Ovary (tissue), 7 donors: ENCODE measurements at regions not wholly inside any gene's neighbourhood (a gene's known extent, or its start where the extent isn't known, plus 50 kb on each side); places are given as distances from the start of the nearest gene placed in this dataset.

Experiments
- DNase-seq, 5 donors: peaks; one replicate each; pipeline ENCODE4 v3.0.0-alpha.2; 2019 to 2020
- H3K27ac ChIP-seq, 2 donors: fragments of 200-600 bp; one replicate each; pipeline versions ENCODE4 v1.5.1 to v1.8.0; 2019 to 2022
- H3K27me3 ChIP-seq: fragments of 200-600 bp; one replicate; pipeline ENCODE4 v1.8.0; 2022
- H3K36me3 ChIP-seq: fragments of 200-600 bp; sonication (generic); one replicate; pipeline ENCODE4 v1.5.1; 2019
- H3K4me1 ChIP-seq: one replicate; pipeline ENCODE4 v1.8.1; 2013; ENCODE audit warnings: mild to moderate bottlenecking, moderate library complexity; ENCODE audit not compliant: insufficient read depth
- H3K4me3 ChIP-seq: fragments of 200-600 bp; sonication (generic); one replicate; pipeline ENCODE4 v1.5.1; 2017
- H3K9me3 ChIP-seq, 2 donors: fragments of 200-600 bp in 1 of 2; sonication (generic) in 1 of 2; one replicate each; pipeline versions ENCODE4 v1.5.1 to v1.8.1; 2013 to 2019; ENCODE audit warnings: mild to moderate bottlenecking in 1 of 2, moderate library complexity in 1 of 2
- EP300 ChIP-seq: sonication (generic); formaldehyde crosslinking; IDR thresholded peaks from one replicate; pipeline ENCODE4 v1.6.1; 2017; ENCODE audit warnings: antibody characterized with exemption
- POLR2A ChIP-seq: fragments of 450-650 bp; IDR thresholded peaks from one replicate; pipeline ENCODE4 v1.6.1; 2017; ENCODE audit warnings: antibody characterized with exemption, mild to moderate bottlenecking, moderate library complexity
- WGBS, 3 donors: extraction: QIAGEN DNeasy Blood & Tissue Kit in 1 of 3; methylation state at CpG; one replicate each; pipeline versions ENCODE4 v1.1.5 to v1.1.7; 2013 to 2017; 5-methylcytosine and 5-hydroxymethylcytosine counted together
- intact Hi-C, 4 donors: fragments of 100-400 bp; cut with DNase I; formaldehyde crosslinking; loops; one replicate each; pipeline versions ENCODE4 v1.11.0 to v1.15.1; 2022 to 2023
- TF ChIP-seq, protein P1 (sequence below), 3 donors: fragments of 450-650 bp in 2 of 3; fragments of 200-600 bp in 1 of 3; IDR thresholded peaks; one replicate each; pipeline versions ENCODE4 v1.5.1 to v1.8.0; 2016 to 2022; ENCODE audit warnings: antibody characterized with exemption in 3 of 3, mild to moderate bottlenecking in 1 of 3
- donor health status: DM: no; HTN: no; CAD: no; lungs with moderate emphysema.
- donor health status: DM: no; HTN: no; CAD: no.
- donor health status: Bipolar disorder and iron deficiency.
- donor health status: DM: no; HTN: no; CAD: no.
- donor health status: DM: yes; HTN: yes; CAD: no.

DNA sequence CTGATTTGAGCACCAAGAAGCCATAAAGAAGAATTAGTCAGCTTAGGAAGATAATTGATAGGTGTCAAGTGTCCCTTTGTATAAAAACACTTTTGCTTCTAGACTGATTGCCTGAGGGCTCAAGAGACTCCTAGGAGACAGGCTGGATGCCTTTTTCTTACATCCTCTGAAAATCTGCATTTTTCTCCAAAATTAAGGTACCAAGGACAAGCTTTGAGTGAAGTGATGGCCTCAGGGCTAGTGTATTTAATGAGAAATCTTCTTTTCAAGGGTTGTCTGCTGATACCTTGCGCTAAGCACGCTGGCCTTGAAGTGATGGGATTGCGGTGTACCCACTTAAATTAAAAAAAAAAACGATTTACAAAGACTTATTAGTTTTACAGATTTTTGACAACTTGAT is 304.0 kb downstream of the TLR4 start:
- intact Hi-C loops, result no loop called here
- no peak for DNase-seq
- Histone ChIP-seq H3K27ac (no peak overlapping the region), H3K27me3 (no peaks in the 10 kb centered on the region), H3K4me3 (no peak overlapping the region), H3K36me3 (no peaks in the 10 kb centered on the region), H3K4me1 (no peaks in the 10 kb centered on the region), H3K9me3 (no peaks in the 10 kb centered on the region)
- 20 to 28% (median 22%) methylated on average over 4 of the region's 4 CpGs for WGBS, 3 donors
- TF ChIP-seq POLR2A (no peak), EP300 (no peak)
- TF ChIP-seq, protein P1, sequence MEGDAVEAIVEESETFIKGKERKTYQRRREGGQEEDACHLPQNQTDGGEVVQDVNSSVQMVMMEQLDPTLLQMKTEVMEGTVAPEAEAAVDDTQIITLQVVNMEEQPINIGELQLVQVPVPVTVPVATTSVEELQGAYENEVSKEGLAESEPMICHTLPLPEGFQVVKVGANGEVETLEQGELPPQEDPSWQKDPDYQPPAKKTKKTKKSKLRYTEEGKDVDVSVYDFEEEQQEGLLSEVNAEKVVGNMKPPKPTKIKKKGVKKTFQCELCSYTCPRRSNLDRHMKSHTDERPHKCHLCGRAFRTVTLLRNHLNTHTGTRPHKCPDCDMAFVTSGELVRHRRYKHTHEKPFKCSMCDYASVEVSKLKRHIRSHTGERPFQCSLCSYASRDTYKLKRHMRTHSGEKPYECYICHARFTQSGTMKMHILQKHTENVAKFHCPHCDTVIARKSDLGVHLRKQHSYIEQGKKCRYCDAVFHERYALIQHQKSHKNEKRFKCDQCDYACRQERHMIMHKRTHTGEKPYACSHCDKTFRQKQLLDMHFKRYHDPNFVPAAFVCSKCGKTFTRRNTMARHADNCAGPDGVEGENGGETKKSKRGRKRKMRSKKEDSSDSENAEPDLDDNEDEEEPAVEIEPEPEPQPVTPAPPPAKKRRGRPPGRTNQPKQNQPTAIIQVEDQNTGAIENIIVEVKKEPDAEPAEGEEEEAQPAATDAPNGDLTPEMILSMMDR (IDR thresholded peaks at IDR 0.05), result no peak

DNA sequence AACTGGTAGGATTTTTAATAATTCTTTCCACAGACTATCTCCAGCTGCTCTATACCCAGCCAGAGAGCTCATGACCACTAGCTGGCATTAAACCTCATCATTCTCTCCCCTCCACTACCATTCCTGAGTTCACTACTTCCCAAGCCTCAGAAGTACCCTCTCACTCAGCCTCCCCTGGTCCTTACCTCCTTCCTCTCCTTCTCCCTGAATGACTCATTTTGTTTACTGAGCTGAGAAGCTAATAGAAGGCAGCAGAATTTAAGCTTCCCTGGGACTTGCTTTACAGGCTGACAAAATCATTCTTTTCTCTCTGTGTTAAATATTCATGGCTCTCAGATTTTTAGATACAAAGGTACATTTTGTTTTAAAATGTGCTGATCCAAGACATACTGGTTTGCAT is 305.4 kb downstream of the TLR4 start:
- Histone ChIP-seq H3K36me3 (no peaks in the 10 kb centered on the region), H3K4me3 (no peak overlapping the region), H3K9me3 (no peaks in the 10 kb centered on the region), H3K4me1 (no peaks in the 10 kb centered on the region), H3K27ac (no peak overlapping the region), H3K27me3 (no peaks in the 10 kb centered on the region)
- DNase-seq, result no peak
- TF ChIP-seq EP300 (no peak), POLR2A (no peak)
- TF ChIP-seq, protein P1 (IDR thresholded peaks at IDR 0.05), result no peak
- intact Hi-C loops, result no loop called here

DNA sequence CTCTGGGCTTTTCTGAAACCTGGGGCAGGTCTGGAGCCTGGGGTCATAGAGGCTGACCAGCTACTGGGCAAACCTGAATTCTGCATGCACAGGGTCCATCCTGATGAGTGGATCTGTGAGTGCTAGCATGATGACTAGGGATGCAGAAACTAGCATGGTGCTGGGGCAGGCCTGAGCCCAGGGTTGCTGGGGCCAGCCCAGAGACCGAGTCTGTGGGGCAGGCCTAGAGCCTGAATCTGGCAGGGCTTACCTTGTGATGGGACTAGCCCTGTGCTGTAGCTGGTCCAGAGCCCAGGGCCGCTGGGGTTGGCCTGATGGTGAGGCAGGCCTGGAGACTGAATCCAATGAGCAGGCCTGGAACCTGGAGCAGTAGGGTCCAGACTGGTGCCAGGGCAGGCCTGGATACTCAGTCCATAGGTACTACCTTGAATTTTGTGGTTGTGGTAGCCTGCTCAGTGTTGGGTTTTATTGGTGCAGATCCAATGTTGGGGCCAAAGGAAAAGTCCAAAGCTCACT is 313.5 kb downstream of the TLR4 start:
- Histone ChIP-seq H3K4me3 (no peak overlapping the region), H3K36me3 (no peaks in the 10 kb centered on the region), H3K9me3 (no peaks in the 10 kb centered on the region), H3K27me3 (no peaks in the 10 kb centered on the region), H3K4me1 (no peaks in the 10 kb centered on the region), H3K27ac (no peak overlapping the region)
- intact Hi-C loops, result no loop called here
- DNase-seq, result no peak
- 68 to 88% (median 83%) methylated on average over 2 of the region's 2 CpGs for WGBS, 3 donors
- TF ChIP-seq POLR2A (no peak), EP300 (no peak)
- TF ChIP-seq, protein P1 (IDR thresholded peaks at IDR 0.05), result no peak

DNA sequence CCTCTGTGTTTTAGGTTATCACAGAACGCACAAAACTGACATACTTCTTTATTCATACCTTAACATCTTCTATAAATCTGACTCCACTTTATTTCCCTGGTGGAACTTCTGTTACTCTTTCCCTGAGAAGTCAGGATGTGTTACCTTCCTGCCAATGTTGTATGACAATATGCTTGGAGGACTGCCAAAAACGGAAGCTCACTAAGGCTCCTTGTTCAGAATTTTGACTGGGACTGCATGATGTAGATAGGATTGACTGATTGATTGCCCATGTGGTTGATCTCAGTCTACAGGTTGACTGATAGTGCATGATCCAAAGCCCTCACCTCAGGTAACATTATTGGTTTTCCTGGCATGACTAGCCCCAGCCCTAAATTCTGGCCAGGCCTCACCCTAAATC is 319.4 kb downstream of the TLR4 start:
- H3K4me1 ChIP-seq, result no peaks in the 10 kb centered on the region
- no peak for DNase-seq
- H3K4me3 ChIP-seq, result no peak overlapping the region
- WGBS, 3 donors, result 12 to 30% (median 27%) methylated on average over 2 of the region's 2 CpGs
- H3K36me3 ChIP-seq, result no peaks in the 10 kb centered on the region
- TF ChIP-seq EP300 (no peak), POLR2A (no peak)
- TF ChIP-seq, protein P1 (IDR thresholded peaks at IDR 0.05), result no peak
- H3K27me3 ChIP-seq, result no peaks in the 10 kb centered on the region
- H3K27ac ChIP-seq, result no peak overlapping the region
- no peaks in the 10 kb centered on the region for H3K9me3 ChIP-seq
- intact Hi-C loops, result no loop called here
